OCI-LY3 (cell line): ENCODE measurements at regions not wholly inside any gene's neighbourhood (a gene's known extent, or its start where the extent isn't known, plus 50 kb on each side); places are given as distances from the start of the nearest gene placed in this dataset.
"Not testable (repeated sequence)": the region's sequence is repeated elsewhere in the genome, so short reads cannot be mapped to it uniquely, and the experiment has no call there.

Source experiments
- H2AFZ ChIP-seq: fragments of 200-600, 300-600 bp; shearing (Covaris generic); 2 replicates; pipeline ENCODE4 v1.6.0; 2014; ENCODE audit warnings: antibody characterized with exemption, low read depth, low read length
- H3K27ac ChIP-seq: fragments of 200-600, 300-600 bp; sonication (generic); 2 replicates; pipeline ENCODE4 v1.5.1; 2014; ENCODE audit warnings: mild to moderate bottlenecking, low read length, moderate library complexity, mixed read lengths
- H3K27me3 ChIP-seq: fragments of 200-600, 300-600 bp; sonication (generic); 2 replicates; pipeline ENCODE4 v1.6.1; 2014; ENCODE audit warnings: low read depth, low read length, mixed read lengths
- H3K36me3 ChIP-seq: fragments of 200-600, 300-600 bp; sonication (generic); replicated peaks from 2 replicates; pipeline ENCODE3; 2014; ENCODE audit warnings: low read depth, low read length, mixed read lengths
- H3K4me1 ChIP-seq: fragments of 300-600, 200-600 bp; sonication (generic); 2 replicates; pipeline ENCODE4 v1.6.1; 2014; ENCODE audit warnings: low read length, mixed read lengths
- H3K4me2 ChIP-seq: fragments of 200-600, 300-600 bp; sonication (generic); 2 replicates; pipeline ENCODE4 v1.6.1; 2014; ENCODE audit warnings: low read length, mixed read lengths
- H3K4me3 ChIP-seq: fragments of 300-600, 200-600 bp; sonication (generic); 2 replicates; pipeline ENCODE4 v1.5.1; 2014; ENCODE audit warnings: antibody characterized with exemption, mild to moderate bottlenecking, low read length, moderate library complexity
- H3K79me2 ChIP-seq: fragments of 300-600, 200-600 bp; shearing (Covaris generic); 2 replicates; pipeline ENCODE4 v1.6.1; 2014; ENCODE audit warnings: mild to moderate bottlenecking, low read length, mixed read lengths
- H3K9ac ChIP-seq: fragments of 300-600, 200-600 bp; shearing (Covaris generic); 2 replicates; pipeline ENCODE4 v1.6.0; 2014; ENCODE audit warnings: mild to moderate bottlenecking, low read length, moderate library complexity
- H3K9me3 ChIP-seq: fragments of 200-600, 300-600 bp; shearing (Covaris generic); 2 replicates; pipeline ENCODE4 v1.6.1; 2014; ENCODE audit warnings: low read length, mixed read lengths; ENCODE audit not compliant: insufficient read depth
- H4K20me1 ChIP-seq: fragments of 200-600, 300-600 bp; sonication (generic); 2 replicates; pipeline ENCODE4 v1.6.1; 2016; ENCODE audit warnings: low read length, mixed read lengths; ENCODE audit not compliant: insufficient read depth
- EZH2phosphoT487 ChIP-seq: fragments of 200-600 bp; shearing (Covaris generic); IDR thresholded peaks from 2 replicates; pipeline ENCODE4 v1.6.1; 2018; ENCODE audit warnings: antibody characterized with exemption, mixed run types, low read depth
- TF ChIP-seq, protein P1 (sequence below): fragments of 200-600, 300-600 bp; sonication (generic); IDR thresholded peaks from 2 replicates; pipeline ENCODE4 v1.5.1; 2014; ENCODE audit warnings: antibody characterized with exemption, low read length, low read depth

DNA sequence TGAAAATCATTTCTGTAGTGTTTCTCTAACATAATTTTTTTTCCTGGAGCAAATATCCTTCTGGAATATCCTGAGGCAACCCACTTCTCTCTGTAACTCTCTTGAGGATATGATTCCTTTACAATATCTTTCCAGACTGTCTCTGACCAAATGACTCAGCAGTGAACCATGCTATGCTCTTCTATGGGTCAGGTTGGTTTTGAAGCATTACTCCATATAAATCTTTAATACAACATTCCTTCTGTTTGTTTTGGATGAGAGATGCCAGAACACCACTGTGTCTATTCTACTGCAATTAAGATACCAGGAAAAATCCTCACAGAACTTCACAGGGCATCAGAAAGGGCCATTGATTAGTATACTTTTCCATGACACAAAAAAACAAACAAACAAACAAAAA lies 626.4 kb upstream of the ZNF385D start:
- TF ChIP-seq EZH2phosphoT487, result no peak

DNA sequence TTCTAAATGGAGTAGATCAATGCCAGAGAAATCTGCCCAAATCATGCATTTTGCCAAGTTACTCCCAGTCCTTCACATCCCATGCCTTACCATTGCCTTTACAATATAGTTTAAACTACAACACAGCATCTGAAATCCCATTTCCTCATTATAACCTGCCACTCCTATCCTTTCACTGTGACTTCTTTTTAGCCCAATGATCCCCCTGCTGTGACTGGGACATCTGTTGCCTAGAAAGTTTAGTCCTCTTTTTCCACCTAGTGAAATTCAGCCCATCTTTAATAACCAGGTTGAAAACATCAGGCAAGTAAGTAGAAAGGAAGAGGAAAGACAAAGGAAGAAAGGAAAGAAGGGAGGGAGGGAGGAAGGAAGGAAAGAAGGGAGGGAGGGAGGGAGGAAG lies 627.9 kb upstream of the ZNF385D start:
- Histone ChIP-seq H4K20me1 (no peaks in the 10 kb centered on the region), H3K4me1 (no peaks in the 10 kb centered on the region), H3K27me3 (no peaks in the 10 kb centered on the region), H3K9me3 (no peaks in the 10 kb centered on the region), H3K36me3 (no peaks in the 10 kb centered on the region), H3K27ac (no peak overlapping the region), H3K79me2 (no peaks in the 10 kb centered on the region), H3K9ac (no peak overlapping the region), H3K4me3 (no peak overlapping the region), H3K4me2 (no peak overlapping the region), H2AFZ (no peak overlapping the region)
- TF ChIP-seq, protein P1, sequence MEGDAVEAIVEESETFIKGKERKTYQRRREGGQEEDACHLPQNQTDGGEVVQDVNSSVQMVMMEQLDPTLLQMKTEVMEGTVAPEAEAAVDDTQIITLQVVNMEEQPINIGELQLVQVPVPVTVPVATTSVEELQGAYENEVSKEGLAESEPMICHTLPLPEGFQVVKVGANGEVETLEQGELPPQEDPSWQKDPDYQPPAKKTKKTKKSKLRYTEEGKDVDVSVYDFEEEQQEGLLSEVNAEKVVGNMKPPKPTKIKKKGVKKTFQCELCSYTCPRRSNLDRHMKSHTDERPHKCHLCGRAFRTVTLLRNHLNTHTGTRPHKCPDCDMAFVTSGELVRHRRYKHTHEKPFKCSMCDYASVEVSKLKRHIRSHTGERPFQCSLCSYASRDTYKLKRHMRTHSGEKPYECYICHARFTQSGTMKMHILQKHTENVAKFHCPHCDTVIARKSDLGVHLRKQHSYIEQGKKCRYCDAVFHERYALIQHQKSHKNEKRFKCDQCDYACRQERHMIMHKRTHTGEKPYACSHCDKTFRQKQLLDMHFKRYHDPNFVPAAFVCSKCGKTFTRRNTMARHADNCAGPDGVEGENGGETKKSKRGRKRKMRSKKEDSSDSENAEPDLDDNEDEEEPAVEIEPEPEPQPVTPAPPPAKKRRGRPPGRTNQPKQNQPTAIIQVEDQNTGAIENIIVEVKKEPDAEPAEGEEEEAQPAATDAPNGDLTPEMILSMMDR, result no peak
- TF ChIP-seq EZH2phosphoT487, result no peak

More for the DNA sequence above, 626.4 kb upstream of the ZNF385D start:
- H2AFZ ChIP-seq, result no peak overlapping the region
- no peak overlapping the region for H3K4me2 ChIP-seq
- no peak overlapping the region for H3K4me3 ChIP-seq
- H4K20me1 ChIP-seq, result no peaks in the 10 kb centered on the region
- H3K36me3 ChIP-seq, result no peaks in the 10 kb centered on the region
- H3K9me3 ChIP-seq, result no peaks in the 10 kb centered on the region
- H3K4me1 ChIP-seq, result no peaks in the 10 kb centered on the region
- no peaks in the 10 kb centered on the region for H3K79me2 ChIP-seq
- H3K27ac ChIP-seq, result no peak overlapping the region
- no peaks in the 10 kb centered on the region for H3K27me3 ChIP-seq
- H3K9ac ChIP-seq, result no peak overlapping the region

- no peaks in the 10 kb centered on the region for H3K9me3 ChIP-seq
- H3K36me3 ChIP-seq, result no peaks in the 10 kb centered on the region
- no peak overlapping the region for H3K27ac ChIP-seq
- H3K9ac ChIP-seq, result no peak overlapping the region
- no peak overlapping the region for H3K4me3 ChIP-seq
- H3K79me2 ChIP-seq, result no peaks in the 10 kb centered on the region
- H3K4me1 ChIP-seq, result no peaks in the 10 kb centered on the region
- H3K27me3 ChIP-seq, result no peaks in the 10 kb centered on the region
- H2AFZ ChIP-seq, result no peak overlapping the region
- H4K20me1 ChIP-seq, result no peaks in the 10 kb centered on the region
- H3K4me2 ChIP-seq, result no peak overlapping the region
- TF ChIP-seq, protein P1, result no peak
- TF ChIP-seq EZH2phosphoT487, result no peak
Measured at GRCh38 chr3:22380253-22380652, 629.2 kb upstream of the ZNF385D start.

GRCh38 chr3:22381564-22381963 lies 630.6 kb upstream of the ZNF385D start:
- H3K4me1 ChIP-seq, H3K4me2 ChIP-seq, H3K4me3 ChIP-seq, H3K79me2 ChIP-seq, H3K27ac ChIP-seq, H4K20me1 ChIP-seq, H3K9ac ChIP-seq, H2AFZ ChIP-seq, H3K9me3 ChIP-seq, H3K27me3 ChIP-seq, H3K36me3 ChIP-seq: not testable (repeated sequence)

DNA sequence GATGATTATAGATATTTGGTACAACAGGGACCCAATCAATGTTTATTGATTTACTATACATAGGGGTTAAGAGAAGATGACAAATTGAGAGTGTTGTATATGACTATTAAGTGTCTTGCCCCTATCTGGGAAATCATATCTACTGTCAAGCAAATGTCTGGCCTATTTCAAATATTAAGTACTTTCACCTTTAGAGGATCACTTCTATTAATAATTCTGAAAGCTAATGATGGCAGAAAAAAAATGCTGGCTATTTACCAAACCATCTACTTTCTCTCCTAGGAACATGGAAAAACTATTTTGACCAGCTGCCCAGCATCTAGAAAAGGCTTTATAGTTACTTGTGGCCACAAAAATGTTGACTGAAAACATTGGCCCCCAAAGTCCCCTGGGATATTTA lies 632.3 kb upstream of the ZNF385D start:
- TF ChIP-seq, protein P1, result no peak
- no peak for TF ChIP-seq EZH2phosphoT487
- Histone ChIP-seq H4K20me1 (no peaks in the 10 kb centered on the region), H3K27ac (no peak overlapping the region), H3K4me1 (no peaks in the 10 kb centered on the region), H2AFZ (no peak overlapping the region), H3K4me3 (no peak overlapping the region), H3K36me3 (no peaks in the 10 kb centered on the region), H3K27me3 (no peaks in the 10 kb centered on the region), H3K79me2 (no peaks in the 10 kb centered on the region), H3K9ac (no peak overlapping the region), H3K9me3 (no peaks in the 10 kb centered on the region), H3K4me2 (no peak overlapping the region)
